Suprapubic skin (tissue), 3 donors: ENCODE measurements at regions not wholly inside any gene's neighbourhood (a gene's known extent, or its start where the extent isn't known, plus 50 kb on each side); places are given as distances from the start of the nearest gene placed in this dataset.

Experiments used
- EP300 ChIP-seq: sonication (generic); formaldehyde crosslinking; IDR thresholded peaks from one replicate; pipeline ENCODE4 v1.6.1; 2017; ENCODE audit warnings: antibody characterized with exemption
- POLR2A ChIP-seq, 2 donors: fragments of 450-650 bp; IDR thresholded peaks; one replicate each; pipeline ENCODE4 v1.6.1; 2017; ENCODE audit warnings: antibody characterized with exemption in 2 of 2, mild to moderate bottlenecking in 2 of 2, moderate library complexity in 2 of 2
- TF ChIP-seq, protein P1 (sequence below), 2 donors: fragments of 200-600 bp in 1 of 2; fragments of 450-650 bp in 1 of 2; sonication (generic) in 1 of 2; IDR thresholded peaks; one replicate each; pipeline ENCODE4 v1.5.1; 2016 to 2019; ENCODE audit warnings: antibody characterized with exemption in 2 of 2, mild to moderate bottlenecking in 1 of 2, moderate library complexity in 1 of 2

- TF ChIP-seq, protein P1, sequence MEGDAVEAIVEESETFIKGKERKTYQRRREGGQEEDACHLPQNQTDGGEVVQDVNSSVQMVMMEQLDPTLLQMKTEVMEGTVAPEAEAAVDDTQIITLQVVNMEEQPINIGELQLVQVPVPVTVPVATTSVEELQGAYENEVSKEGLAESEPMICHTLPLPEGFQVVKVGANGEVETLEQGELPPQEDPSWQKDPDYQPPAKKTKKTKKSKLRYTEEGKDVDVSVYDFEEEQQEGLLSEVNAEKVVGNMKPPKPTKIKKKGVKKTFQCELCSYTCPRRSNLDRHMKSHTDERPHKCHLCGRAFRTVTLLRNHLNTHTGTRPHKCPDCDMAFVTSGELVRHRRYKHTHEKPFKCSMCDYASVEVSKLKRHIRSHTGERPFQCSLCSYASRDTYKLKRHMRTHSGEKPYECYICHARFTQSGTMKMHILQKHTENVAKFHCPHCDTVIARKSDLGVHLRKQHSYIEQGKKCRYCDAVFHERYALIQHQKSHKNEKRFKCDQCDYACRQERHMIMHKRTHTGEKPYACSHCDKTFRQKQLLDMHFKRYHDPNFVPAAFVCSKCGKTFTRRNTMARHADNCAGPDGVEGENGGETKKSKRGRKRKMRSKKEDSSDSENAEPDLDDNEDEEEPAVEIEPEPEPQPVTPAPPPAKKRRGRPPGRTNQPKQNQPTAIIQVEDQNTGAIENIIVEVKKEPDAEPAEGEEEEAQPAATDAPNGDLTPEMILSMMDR (IDR thresholded peaks at IDR 0.05): no peak
- TF ChIP-seq POLR2A (IDR thresholded peaks at IDR 0.05) (no peak), EP300 (no peak)
Observed at GRCh38 chr2:172196768-172197431, 94.2 kb upstream of the DLX2 start.
